Stimulated activated CD4-positive, alpha-beta T cell treated with anti-CD3 and anti-CD28 coated beads, Interleukin-1b, Interleukin-23, amount 100 ng/mL, for 1 hour (primary cell): ENCODE measurements at regions not wholly inside any gene's neighbourhood (a gene's known extent, or its start where the extent isn't known, plus 50 kb on each side); places are given as distances from the start of the nearest gene placed in this dataset.

Experiments used
- DNase-seq, 2 donors: peaks; one replicate each; pipeline ENCODE4 v3.0.0-alpha.2; 2020; ENCODE audit warnings: low read depth in 2 of 2

- no peak for DNase-seq
These were observed 436.5 kb downstream of the RAB28 start for GRCh38 chr4:13047591-13047990.

DNA sequence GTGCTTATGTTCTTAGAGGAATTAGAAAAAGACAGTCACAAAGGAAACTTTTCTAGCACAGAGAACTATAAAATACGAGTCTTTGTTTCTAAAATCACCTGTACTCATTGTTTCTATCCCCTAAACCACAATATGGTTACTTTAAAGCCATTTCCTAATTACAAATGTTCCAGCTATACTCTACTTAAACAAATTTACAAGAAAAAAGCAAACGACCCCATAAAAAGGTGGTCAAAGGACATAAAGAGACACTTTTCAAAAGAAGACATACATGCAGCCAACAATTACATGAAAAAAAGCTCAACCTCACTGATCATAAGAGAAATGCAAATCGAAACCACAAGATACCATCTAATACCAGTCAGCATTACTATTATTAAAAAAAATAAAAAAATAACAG is 447.3 kb downstream of the RAB28 start:
- DNase-seq: no peak

GRCh38 chr4:13032936-13033335 is 451.2 kb downstream of the RAB28 start:
- DNase-seq: no peak

GRCh38 chr4:13024147-13025105 is 459.7 kb downstream of the RAB28 start:
- no peak for DNase-seq

DNA sequence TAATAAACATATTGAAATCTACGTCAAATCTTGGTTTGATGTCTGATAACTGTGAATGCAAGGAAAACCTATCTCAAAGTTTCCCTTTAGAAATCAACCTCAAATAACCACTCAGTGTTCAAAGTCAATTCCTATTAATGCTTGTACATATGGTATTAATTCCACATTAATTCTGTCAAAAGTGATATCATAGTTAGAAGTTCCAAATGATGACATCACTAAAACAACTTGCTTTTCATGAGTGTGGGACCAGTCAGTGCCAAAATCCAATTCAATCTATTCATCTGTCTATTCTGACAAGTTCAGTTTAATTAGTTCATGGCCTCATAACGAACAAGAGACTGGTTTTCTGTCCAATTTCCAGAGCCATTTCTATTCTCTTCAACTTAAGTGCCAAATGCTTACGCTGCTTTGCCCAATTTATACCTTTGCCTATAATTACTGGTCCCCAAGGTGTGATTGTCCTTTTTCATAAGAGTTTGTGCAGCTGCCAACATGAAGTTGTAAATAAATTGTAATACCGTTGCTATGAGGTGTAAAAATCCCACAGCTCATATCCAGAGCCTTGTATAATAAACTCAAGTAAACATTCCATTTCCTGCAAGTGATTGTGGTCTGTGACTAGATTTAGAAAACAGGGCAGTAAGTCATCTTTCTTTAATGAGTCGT is 476.2 kb downstream of the RAB28 start:
- no peak for DNase-seq

DNA sequence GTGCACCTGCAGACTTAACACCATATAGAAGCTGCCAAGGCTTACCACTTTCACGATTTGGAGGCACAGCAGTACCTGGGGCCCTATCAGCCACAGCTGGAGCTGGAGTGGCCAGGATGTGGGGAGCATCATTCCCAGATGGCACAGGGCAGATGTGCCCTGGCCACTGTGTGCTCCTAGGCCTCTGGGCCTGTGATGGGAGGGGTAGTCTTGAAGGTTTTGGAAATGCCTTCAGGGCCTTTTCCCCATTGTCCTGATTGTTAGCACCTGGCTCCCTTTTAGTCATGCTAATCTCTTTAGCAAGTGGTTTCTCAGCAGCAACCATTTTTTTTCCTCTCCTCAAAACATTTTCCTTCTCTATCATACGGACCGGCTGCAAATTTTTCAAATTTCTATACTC is 490.2 kb downstream of the RAB28 start:
- DNase-seq: no peak

DNA sequence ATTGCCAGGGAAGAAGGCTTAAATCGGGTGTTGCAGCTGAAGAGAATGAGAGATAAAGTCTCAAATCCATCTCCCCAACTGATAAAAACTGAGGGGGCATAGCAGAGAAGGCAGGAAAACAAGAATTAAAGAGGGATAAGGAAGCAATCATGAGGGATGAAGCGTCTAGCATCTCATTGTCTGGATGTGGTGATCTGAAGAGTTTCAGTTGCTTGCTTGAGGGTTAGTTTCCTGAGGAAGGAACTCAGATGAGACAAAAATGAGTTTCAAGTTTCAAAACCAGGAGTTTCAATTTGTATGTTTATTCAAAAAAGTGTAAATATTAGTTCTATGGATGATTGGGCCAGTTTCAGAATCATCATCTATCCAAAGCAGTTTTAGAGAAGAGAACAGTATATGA is 496.9 kb downstream of the RAB28 start:
- DNase-seq: no peak

DNA sequence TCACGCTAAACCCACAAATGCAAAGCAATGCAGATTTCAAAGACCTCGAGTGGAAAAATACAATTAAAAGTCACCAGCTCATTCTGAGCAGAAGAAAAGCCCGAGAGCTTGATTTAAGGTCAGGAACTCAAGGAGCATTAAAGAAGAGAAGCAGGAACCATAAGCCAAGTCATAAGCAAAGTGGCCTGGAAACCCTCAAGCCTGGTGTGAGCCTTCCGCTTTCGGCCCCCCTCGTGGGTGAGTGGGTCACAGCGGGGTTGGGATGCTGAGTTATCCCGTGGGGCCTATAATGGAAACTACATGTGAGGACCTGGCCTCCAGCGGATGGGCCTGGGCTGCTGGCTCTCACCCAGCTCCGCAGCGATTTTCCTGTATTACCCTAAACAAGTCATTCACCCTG is 504.3 kb downstream of the RAB28 start:
- DNase-seq: no peak

- no peak for DNase-seq
These were observed 505.8 kb downstream of the RAB28 start for GRCh38 chr4:12978310-12978709.

DNA sequence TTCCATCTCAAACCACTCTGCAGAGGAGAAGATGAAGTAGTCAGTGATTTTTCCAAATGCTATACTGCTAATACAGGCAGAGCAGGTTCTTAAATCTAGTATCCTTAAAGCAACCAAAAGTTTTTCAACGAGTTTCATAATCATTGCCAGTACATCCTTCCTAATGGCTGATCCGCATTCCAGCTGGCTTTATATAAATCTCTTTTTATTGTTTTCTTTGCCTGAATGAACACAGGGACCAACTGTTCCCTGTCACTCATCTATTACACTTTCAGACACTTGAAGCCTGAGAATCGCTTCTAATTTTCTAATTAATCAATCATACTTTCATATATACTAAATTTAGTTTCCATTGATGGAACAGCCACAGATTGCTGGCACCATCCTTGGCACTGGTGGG is 508.6 kb downstream of the RAB28 start:
- DNase-seq: no peak

GRCh38 chr4:12973522-12973921 is 510.6 kb downstream of the RAB28 start:
- no peak for DNase-seq

DNA sequence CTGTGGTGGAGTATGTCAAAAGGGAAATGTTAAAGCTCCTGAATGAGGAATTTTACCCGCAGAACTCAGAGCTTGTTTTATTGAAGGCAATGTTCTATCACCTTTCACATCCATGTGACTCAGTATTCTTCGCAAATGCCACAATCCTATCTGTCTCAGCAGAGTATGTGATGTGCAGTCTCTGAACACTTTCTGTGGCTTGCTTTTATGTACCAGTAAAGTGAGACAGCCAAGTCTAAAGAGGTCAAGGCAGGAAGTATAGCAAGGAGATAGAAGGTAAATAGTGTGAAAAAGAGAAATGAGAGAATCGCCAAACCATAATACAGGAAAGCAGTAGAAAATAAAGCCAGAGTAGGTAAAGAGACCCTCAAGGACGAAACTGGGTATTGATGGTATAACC is 515.8 kb downstream of the RAB28 start:
- no peak for DNase-seq

- DNase-seq: no peak
These were observed 517.4 kb downstream of the RAB28 start for GRCh38 chr4:12966726-12967125.

DNA sequence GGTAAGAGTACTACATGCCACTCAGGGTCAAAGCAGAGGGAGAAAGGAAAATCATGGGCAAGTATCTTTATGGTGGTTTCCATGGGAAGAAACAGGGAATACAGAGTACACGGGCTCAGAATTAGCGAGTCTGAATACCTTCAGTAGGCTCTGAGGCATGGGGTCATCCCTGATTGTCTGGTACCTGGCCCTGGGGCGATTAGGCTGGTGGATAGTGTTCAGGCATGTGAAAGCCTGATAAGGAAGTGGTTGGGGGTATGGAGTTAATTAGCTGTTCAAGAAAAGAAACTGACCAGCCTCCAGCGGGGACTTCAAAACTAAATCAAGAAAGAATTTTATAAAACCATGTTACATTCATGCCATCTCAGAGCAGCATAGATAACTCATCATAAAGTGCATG is 518.8 kb downstream of the RAB28 start:
- no peak for DNase-seq

DNA sequence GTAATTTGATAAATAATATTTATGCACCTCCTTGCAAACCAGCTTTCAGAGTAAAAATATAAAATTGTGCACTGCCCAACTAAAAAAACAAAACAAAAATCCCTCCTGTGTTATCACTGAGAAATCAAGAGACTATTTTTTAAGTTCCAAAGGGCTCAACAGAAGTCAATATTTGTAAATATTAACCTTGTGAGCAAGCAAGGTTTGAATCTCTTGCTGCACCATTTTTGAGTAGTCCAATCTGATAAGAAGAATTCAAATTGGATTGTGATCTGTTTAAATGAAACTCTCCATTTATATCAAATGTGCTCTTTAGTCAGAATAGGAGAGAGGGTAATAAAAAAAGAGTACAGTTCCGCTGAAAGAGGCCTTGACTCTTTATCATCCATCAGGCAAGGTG is 520.2 kb downstream of the RAB28 start:
- no peak for DNase-seq

GRCh38 chr4:12963291-12963690 is 520.8 kb downstream of the RAB28 start:
- DNase-seq: no peak

DNA sequence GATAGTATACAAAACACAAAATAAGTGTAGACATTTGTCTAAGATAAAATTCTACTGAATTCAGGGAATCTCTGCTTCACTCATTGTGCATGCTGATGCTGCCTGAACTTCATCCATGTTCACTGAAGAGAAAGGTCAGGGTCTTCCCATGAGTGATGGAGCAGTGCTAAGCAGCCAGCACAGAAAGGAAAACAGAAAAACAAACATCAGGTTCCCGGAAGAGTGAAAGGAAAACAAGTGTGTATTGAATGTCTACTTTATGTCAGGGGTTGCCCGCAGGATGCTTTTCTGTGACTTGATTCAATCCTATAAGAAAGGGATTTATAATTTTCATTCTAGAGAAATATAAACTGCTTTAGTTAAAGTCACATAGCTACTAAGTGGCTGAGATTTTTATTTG is 522.4 kb downstream of the RAB28 start:
- no peak for DNase-seq

- no peak for DNase-seq
These were observed 525.7 kb downstream of the RAB28 start for GRCh38 chr4:12958436-12958835.

GRCh38 chr4:12957108-12957507 is 527.0 kb downstream of the RAB28 start:
- DNase-seq: no peak

GRCh38 chr4:12956026-12956425 is 528.1 kb downstream of the RAB28 start:
- no peak for DNase-seq

DNA sequence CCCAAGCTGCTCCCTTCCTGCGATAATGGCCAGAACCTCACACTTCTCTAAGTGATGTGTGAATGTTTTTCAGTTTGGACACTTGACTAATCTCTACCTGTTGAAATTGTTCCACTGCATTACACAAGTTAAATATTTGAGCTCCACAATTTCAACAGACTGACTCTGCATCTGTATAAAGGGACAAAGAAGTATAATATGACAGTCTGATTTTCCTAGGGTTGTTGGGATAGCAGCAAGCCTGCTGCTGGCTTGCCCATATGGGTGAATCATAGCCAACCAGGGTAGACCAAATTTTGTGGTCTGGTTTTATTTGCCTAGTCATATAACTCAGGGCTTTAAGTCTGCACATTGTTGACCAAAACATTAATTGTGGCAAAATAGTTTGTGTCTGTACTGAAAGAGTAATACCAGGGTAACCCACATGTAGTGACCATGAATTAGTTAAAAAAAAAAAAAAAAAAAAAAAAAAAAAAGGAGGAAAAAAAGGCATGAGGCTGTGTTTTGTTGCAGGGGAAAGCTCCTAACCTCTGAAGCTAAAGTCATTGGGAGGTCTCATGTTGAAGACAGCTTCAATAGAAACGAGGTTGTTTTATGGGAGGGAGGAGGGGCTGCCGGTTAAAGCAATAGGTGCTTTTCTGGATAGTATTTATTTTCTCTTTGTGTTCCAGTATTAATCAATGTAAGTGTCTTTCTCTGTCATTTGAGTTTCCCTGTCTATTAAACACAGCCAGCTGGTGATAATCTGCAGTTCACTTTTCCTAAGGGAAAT is 534.2 kb downstream of the RAB28 start:
- DNase-seq: no peak

DNA sequence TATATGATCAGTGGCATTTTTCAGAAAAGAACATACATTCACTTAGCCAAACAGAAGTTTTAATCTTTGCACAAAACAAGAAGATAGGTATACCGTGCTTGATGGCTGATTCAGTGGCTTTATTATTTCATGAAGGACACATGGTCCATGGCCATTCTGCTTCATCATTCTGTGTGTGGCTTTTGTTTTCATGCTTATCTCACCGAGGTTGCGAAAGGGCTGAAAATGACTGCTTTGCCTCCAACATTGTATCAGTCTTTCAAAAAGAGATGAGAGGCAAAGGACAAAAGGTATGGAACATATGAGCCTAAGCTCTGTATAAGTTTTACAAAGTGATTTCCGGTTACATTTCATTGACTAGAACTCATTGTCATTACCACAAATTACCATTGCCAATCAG is 541.1 kb downstream of the RAB28 start:
- DNase-seq: no peak
